ENCODE measurements at regions not wholly inside any gene's neighbourhood (a gene's known extent, or its start where the extent isn't known, plus 50 kb on each side); places are given as distances from the start of the nearest gene placed in this dataset.

GRCh38 chr6:91141346-91141745 is 554.5 kb upstream of the MAP3K7 start:
- H3K36me3 Mint-ChIP-seq (ENCODE audit: low read depth), result no peaks in the 10 kb centered on the region
- no peaks in the 10 kb centered on the region for H3K4me1 Mint-ChIP-seq (ENCODE audit: low read depth)
- no peak overlapping the region for H3K4me3 Mint-ChIP-seq
- no peak for DNase-seq (ENCODE audit: low spot score)
- H3K9me3 Mint-ChIP-seq, result no peaks in the 10 kb centered on the region
- H3K27ac Mint-ChIP-seq, result no peak overlapping the region
- no peaks in the 10 kb centered on the region for H3K27me3 Mint-ChIP-seq (ENCODE audit: low read depth)

- no peaks in the 10 kb centered on the region for H3K9me3 Mint-ChIP-seq
- no peak for DNase-seq (ENCODE audit: low spot score)
Observed at GRCh38 chr6:91140449-91140848, 553.6 kb upstream of the MAP3K7 start.

GRCh38 chr6:91137286-91137685 is 550.4 kb upstream of the MAP3K7 start:
- Mint-ChIP-seq H3K27ac (no peak overlapping the region), H3K4me1 (ENCODE audit: low read depth) (no peaks in the 10 kb centered on the region), H3K36me3 (ENCODE audit: low read depth) (no peaks in the 10 kb centered on the region), H3K27me3 (ENCODE audit: low read depth) (no peaks in the 10 kb centered on the region), H3K4me3 (no peak overlapping the region), H3K9me3 (no peaks in the 10 kb centered on the region)
- no peak for DNase-seq (ENCODE audit: low spot score)

More at GRCh38 chr6:91140449-91140848, 553.6 kb upstream of the MAP3K7 start:
- Mint-ChIP-seq H3K4me3 (no peak overlapping the region), H3K36me3 (ENCODE audit: low read depth) (no peaks in the 10 kb centered on the region), H3K4me1 (ENCODE audit: low read depth) (no peaks in the 10 kb centered on the region), H3K27me3 (ENCODE audit: low read depth) (no peaks in the 10 kb centered on the region), H3K27ac (no peak overlapping the region)

GRCh38 chr6:91135406-91136103 is 548.7 kb upstream of the MAP3K7 start:
- Mint-ChIP-seq H3K9me3 (no peaks in the 10 kb centered on the region), H3K27ac (no peak overlapping the region), H3K27me3 (ENCODE audit: low read depth) (no peaks in the 10 kb centered on the region), H3K4me1 (ENCODE audit: low read depth) (no peaks in the 10 kb centered on the region), H3K4me3 (no peak overlapping the region), H3K36me3 (ENCODE audit: low read depth) (no peaks in the 10 kb centered on the region)
- no peak for DNase-seq (ENCODE audit: low spot score)

GRCh38 chr6:91132461-91132860 is 545.6 kb upstream of the MAP3K7 start:
- Mint-ChIP-seq H3K27me3 (ENCODE audit: low read depth) (no peaks in the 10 kb centered on the region), H3K4me3 (no peak overlapping the region), H3K36me3 (ENCODE audit: low read depth) (no peaks in the 10 kb centered on the region), H3K27ac (no peak overlapping the region), H3K9me3 (no peaks in the 10 kb centered on the region), H3K4me1 (ENCODE audit: low read depth) (no peaks in the 10 kb centered on the region)
- no peak for DNase-seq (ENCODE audit: low spot score)

GRCh38 chr6:91130126-91130525 is 543.3 kb upstream of the MAP3K7 start:
- no peak for DNase-seq (ENCODE audit: low spot score)
- Mint-ChIP-seq H3K4me3 (no peak overlapping the region), H3K9me3 (no peaks in the 10 kb centered on the region), H3K36me3 (ENCODE audit: low read depth) (no peaks in the 10 kb centered on the region), H3K4me1 (ENCODE audit: low read depth) (no peaks in the 10 kb centered on the region), H3K27me3 (ENCODE audit: low read depth) (no peaks in the 10 kb centered on the region), H3K27ac (no peak overlapping the region)

GRCh38 chr6:91127752-91128151 is 540.9 kb upstream of the MAP3K7 start:
- H3K36me3 Mint-ChIP-seq (ENCODE audit: low read depth), result no peaks in the 10 kb centered on the region
- H3K4me3 Mint-ChIP-seq, result no peak overlapping the region
- H3K27ac Mint-ChIP-seq, result no peak overlapping the region
- H3K9me3 Mint-ChIP-seq, result no peaks in the 10 kb centered on the region
- no peak for DNase-seq (ENCODE audit: low spot score)
- no peaks in the 10 kb centered on the region for H3K27me3 Mint-ChIP-seq (ENCODE audit: low read depth)
- no peaks in the 10 kb centered on the region for H3K4me1 Mint-ChIP-seq (ENCODE audit: low read depth)

- H3K4me3 Mint-ChIP-seq, result no peak overlapping the region
- no peaks in the 10 kb centered on the region for H3K9me3 Mint-ChIP-seq
- no peaks in the 10 kb centered on the region for H3K36me3 Mint-ChIP-seq (ENCODE audit: low read depth)
- no peaks in the 10 kb centered on the region for H3K4me1 Mint-ChIP-seq (ENCODE audit: low read depth)
- DNase-seq (ENCODE audit: low spot score), result no peak
- H3K27ac Mint-ChIP-seq, result no peak overlapping the region
- H3K27me3 Mint-ChIP-seq (ENCODE audit: low read depth), result no peaks in the 10 kb centered on the region
Observed at GRCh38 chr6:91126876-91127275, 540.0 kb upstream of the MAP3K7 start.

GRCh38 chr6:91117550-91117949 is 530.7 kb upstream of the MAP3K7 start:
- Mint-ChIP-seq H3K27ac (no peak overlapping the region), H3K4me1 (ENCODE audit: low read depth) (no peaks in the 10 kb centered on the region), H3K4me3 (no peak overlapping the region), H3K27me3 (ENCODE audit: low read depth) (no peaks in the 10 kb centered on the region), H3K9me3 (no peaks in the 10 kb centered on the region), H3K36me3 (ENCODE audit: low read depth) (no peaks in the 10 kb centered on the region)
- DNase-seq (ENCODE audit: low spot score), result no peak

- Mint-ChIP-seq H3K4me1 (ENCODE audit: low read depth) (no peaks in the 10 kb centered on the region), H3K4me3 (no peak overlapping the region), H3K27ac (no peak overlapping the region), H3K9me3 (no peaks in the 10 kb centered on the region), H3K27me3 (ENCODE audit: low read depth) (no peaks in the 10 kb centered on the region), H3K36me3 (ENCODE audit: low read depth) (no peaks in the 10 kb centered on the region)
- DNase-seq (ENCODE audit: low spot score), result no peak
Observed at GRCh38 chr6:91114123-91114708, 527.3 kb upstream of the MAP3K7 start.

GRCh38 chr6:91106083-91106482 is 519.2 kb upstream of the MAP3K7 start:
- Mint-ChIP-seq H3K27ac (no peak overlapping the region), H3K9me3 (no peaks in the 10 kb centered on the region), H3K36me3 (ENCODE audit: low read depth) (no peaks in the 10 kb centered on the region), H3K27me3 (ENCODE audit: low read depth) (no peaks in the 10 kb centered on the region), H3K4me1 (ENCODE audit: low read depth) (no peaks in the 10 kb centered on the region), H3K4me3 (no peak overlapping the region)
- no peak for DNase-seq (ENCODE audit: low spot score)

GRCh38 chr6:91105532-91105931 is 518.7 kb upstream of the MAP3K7 start:
- no peaks in the 10 kb centered on the region for H3K27me3 Mint-ChIP-seq (ENCODE audit: low read depth)
- no peaks in the 10 kb centered on the region for H3K9me3 Mint-ChIP-seq
- DNase-seq (ENCODE audit: low spot score), result no peak
- no peaks in the 10 kb centered on the region for H3K36me3 Mint-ChIP-seq (ENCODE audit: low read depth)
- no peak overlapping the region for H3K4me3 Mint-ChIP-seq
- no peaks in the 10 kb centered on the region for H3K4me1 Mint-ChIP-seq (ENCODE audit: low read depth)
- H3K27ac Mint-ChIP-seq, result no peak overlapping the region

GRCh38 chr6:91099479-91099878 is 512.6 kb upstream of the MAP3K7 start:
- H3K4me1 Mint-ChIP-seq (ENCODE audit: low read depth), result no peaks in the 10 kb centered on the region
- no peaks in the 10 kb centered on the region for H3K27me3 Mint-ChIP-seq (ENCODE audit: low read depth)
- H3K9me3 Mint-ChIP-seq, result no peaks in the 10 kb centered on the region
- no peak overlapping the region for H3K27ac Mint-ChIP-seq
- no peaks in the 10 kb centered on the region for H3K36me3 Mint-ChIP-seq (ENCODE audit: low read depth)
- H3K4me3 Mint-ChIP-seq, result no peak overlapping the region
- DNase-seq (ENCODE audit: low spot score), result no peak

- Mint-ChIP-seq H3K4me3 (no peak overlapping the region), H3K27me3 (ENCODE audit: low read depth) (no peaks in the 10 kb centered on the region), H3K27ac (no peak overlapping the region), H3K4me1 (ENCODE audit: low read depth) (no peaks in the 10 kb centered on the region), H3K9me3 (no peaks in the 10 kb centered on the region), H3K36me3 (ENCODE audit: low read depth) (no peaks in the 10 kb centered on the region)
- DNase-seq (ENCODE audit: low spot score), result no peak
Observed at GRCh38 chr6:91098006-91098405, 511.1 kb upstream of the MAP3K7 start.

- Mint-ChIP-seq H3K27me3 (ENCODE audit: low read depth) (no peaks in the 10 kb centered on the region), H3K4me1 (ENCODE audit: low read depth) (no peaks in the 10 kb centered on the region), H3K9me3 (no peaks in the 10 kb centered on the region), H3K27ac (no peak overlapping the region), H3K36me3 (ENCODE audit: low read depth) (no peaks in the 10 kb centered on the region), H3K4me3 (no peak overlapping the region)
- no peak for DNase-seq (ENCODE audit: low spot score)
Observed at GRCh38 chr6:91097364-91097763, 510.5 kb upstream of the MAP3K7 start.
